COLO829 (cell line): ENCODE measurements at regions not wholly inside any gene's neighbourhood (a gene's known extent, or its start where the extent isn't known, plus 50 kb on each side); places are given as distances from the start of the nearest gene placed in this dataset.

Source experiments
- DNase-seq: peaks from one replicate; pipeline ENCODE4 v3.0.0; 2012; ENCODE audit warnings: low spot score

GRCh38 chr11:112817376-112817775 lies 143.8 kb upstream of the NCAM1 start:
- no peak for DNase-seq

DNA sequence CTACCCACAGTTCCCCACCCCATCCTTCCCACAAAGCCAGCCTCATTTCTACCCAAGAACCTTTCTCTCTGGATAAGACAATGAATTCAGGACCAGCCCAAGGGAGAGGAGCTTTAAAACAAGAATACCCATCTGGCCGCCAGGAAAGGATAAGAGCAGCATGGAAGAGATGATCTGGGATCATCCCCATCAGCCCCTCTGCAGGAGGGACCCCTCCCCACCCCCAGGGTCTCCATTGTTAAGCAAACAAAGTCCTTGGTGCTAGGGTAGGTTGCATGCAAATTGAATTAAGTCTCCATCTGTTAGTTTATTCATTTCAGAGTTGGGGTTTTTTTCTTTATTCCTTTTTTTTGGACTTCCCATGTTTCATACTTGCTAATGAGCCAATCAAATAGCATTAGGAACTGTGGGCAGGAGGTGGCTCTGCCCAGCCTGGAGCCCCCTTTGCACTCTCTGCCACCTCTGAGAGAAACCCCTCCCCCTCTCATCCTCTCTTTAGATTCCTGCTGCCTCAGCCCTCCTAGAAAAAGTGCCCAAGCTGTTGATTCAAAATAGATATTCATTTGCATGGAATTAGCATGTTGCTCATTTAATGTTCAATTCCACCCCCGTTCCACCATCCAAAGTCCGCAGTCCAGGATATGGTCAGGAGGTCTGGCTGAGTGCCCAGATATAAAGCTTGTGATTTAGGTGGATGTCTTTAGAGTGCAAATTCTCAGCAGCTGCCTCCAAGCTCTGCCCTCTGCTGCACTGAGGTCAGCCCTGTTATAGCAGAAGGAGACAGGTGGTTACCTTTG lies 138.5 kb upstream of the NCAM1 start:
- no peak for DNase-seq

DNA sequence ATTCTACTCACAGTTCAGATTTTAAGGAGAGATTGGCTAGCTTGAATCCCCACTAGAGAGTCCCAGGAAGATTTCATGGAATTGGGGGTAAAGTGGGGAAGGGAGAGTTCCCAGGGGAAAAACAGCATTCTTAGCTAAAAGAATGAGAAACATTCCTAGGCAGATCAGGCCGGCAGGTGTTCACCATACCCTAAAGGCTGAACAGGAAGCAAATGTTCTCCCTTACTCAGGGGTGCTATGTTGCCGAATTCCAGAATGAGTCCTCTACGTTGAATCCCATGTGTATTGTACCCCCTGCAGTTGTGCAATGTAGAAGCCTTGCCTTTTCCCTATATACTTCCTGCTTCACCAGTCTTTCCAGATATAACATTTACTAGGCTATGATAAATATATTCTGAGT lies 135.2 kb upstream of the NCAM1 start:
- DNase-seq, result no peak

- no peak for DNase-seq
These were observed 134.4 kb upstream of the NCAM1 start for GRCh38 chr11:112826788-112827187.

DNA sequence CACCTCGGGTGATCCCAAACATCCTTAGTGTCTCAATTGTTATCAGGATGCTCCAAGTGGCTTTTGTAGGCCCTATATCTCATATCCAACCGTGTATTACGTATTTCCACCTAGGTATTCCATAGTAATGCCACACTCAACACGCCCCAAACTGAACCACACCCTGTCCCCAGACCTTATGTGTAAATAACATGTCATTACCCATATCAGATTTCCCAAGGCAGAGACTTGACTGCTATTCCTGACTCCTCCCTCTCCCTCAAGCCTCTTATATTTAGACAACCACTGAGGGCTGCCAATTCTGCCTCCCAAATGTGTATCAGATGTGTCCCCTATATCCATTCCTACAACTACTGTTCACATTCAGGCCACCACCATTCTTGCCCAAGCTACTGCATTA lies 132.8 kb upstream of the NCAM1 start:
- no peak for DNase-seq

GRCh38 chr11:112829971-112830654 lies 131.1 kb upstream of the NCAM1 start:
- no peak for DNase-seq

DNA sequence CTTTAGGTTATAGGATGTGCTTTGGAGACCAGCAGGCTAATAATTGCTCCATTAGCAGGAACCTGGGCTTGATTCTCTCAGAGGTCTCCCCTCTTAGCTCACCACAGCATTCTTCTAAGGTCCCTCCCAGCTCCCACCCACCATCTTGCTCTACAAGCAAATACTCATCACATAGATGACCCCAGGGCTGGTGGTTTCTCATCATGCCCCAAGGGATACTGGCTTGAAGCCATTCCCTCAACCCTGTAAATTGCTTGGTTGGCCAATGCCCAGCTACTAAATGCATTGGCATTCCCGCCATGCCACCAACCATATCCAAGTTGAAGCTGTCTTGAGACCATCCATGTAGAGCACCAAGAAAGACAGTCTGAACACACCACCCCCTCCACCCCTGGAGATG lies 130.2 kb upstream of the NCAM1 start:
- DNase-seq, result no peak

GRCh38 chr11:112831969-112832766 lies 129.1 kb upstream of the NCAM1 start:
- no peak for DNase-seq

- no peak for DNase-seq
These were observed 126.9 kb upstream of the NCAM1 start for GRCh38 chr11:112834277-112834755.

DNA sequence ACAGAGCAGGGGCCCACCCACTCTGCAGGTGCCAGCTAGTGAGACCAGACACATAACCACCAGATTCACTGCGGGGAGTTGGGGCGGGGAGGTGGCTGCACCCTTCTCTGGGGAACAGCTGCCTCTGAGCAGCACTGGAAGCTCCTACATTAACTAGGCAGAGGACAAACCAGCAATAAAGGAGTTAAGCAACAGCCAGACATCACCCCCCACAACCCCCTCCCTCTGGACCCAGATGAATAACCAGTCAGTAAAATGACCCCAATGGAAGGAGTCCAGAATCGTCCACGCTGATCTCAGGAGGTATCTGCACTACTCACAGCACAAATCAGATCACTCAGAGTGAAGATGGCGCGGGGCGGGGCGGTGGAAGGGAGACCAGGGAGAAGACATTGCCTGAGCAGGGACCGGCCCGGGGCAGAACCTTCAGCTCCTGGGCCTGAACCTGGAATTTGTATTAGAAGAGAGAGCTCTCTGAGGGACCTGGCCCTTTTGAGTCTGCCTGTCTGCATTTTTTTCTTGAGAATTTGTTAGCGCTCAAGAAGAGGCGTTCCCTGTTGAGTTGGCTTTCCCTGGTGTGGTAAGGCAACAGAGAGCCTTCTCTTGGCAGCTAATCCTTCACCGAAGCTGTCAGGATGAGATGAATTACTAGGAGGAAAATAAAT lies 125.5 kb upstream of the NCAM1 start:
- no peak for DNase-seq

DNA sequence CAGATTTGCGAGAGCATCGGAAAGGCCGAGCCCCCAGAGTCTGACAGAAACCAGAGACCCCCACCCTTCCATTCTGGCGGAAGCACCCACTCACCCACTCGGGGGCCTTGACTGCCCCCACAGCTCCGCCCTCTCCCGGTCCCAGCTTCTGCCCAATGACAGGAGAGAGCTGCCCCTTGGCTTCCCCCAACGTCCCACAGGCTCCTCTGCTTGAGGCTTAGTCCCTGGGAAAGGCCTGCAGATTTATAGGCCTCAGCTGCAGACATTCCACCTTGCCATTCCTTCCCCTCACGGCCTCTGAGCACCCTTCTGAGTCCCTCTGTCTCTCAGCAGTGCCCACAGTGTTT lies 125.0 kb upstream of the NCAM1 start:
- DNase-seq, result no peak

DNA sequence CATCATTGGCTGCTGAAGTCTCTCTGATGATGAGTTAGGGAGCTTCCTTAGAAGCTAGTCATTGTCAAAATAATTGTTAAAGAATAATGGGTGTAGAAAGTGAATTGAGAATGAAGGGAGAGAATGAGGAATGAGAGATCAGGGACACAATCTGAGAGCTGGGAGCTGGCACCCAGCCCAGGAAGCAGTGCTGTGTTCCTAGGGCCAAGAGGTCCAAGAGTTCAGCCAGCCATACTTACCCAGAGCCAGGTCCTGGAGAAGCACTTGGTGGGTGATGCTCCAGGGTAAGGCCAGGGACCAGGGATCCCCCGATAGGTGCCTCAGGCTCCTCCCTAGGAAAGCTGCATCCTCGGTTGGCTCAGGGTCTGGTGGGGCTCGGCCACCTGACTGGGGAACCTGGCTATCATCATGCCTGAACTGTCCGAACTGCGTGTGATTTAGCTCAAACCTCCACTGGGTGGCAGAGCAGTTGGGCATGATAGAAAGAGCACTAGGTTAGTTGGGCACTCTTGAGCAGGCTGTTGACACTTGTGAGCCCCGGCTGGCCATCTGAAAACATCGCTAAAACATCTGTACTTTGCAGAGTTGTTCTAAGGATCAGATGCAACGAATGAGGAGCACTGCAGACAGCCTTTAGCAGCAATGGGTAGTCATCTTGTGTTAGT lies 123.9 kb upstream of the NCAM1 start:
- no peak for DNase-seq

- no peak for DNase-seq
These were observed 122.2 kb upstream of the NCAM1 start for GRCh38 chr11:112839051-112839450.

DNA sequence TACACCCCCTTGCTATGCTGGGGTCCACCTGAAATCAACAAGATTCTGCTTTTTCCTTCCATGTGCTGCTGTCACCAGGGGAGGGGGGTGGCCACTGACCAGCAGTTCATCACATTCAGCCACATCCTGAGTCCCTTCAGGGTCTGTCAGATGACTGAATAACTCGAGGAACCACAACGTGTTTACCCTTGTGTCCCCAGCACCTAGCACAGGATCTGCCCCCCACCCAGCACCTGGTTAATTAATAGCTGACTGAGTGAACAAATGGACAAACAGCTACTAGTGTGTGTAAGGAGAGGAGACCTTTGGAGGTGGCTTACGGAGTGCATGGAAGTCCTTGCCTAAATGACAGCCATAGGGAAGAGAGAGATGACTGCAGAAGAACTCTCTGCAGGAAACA lies 119.5 kb upstream of the NCAM1 start:
- no peak for DNase-seq

DNA sequence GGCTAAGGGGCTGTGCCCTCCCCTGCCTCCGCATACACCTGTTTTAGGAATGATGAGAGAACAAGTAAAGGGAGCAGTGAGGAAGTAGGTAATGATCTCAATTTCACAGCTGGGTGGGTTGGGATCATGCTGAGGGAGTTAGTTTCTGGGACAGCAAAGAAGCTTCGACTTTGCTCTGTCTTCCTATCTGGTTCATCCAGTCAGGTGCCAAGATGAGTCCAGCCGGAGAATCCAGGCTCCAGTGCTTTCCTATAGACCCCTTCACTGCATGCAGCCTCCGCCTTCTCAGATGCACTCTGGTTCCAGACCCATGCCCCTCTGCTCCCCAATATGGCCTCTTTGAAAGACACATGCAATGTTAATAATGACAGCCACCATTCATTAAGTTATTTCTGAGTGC lies 119.1 kb upstream of the NCAM1 start:
- no peak for DNase-seq

- peak; percentile 34 for DNase-seq
These were observed 116.7 kb upstream of the NCAM1 start for GRCh38 chr11:112844517-112844916.

DNA sequence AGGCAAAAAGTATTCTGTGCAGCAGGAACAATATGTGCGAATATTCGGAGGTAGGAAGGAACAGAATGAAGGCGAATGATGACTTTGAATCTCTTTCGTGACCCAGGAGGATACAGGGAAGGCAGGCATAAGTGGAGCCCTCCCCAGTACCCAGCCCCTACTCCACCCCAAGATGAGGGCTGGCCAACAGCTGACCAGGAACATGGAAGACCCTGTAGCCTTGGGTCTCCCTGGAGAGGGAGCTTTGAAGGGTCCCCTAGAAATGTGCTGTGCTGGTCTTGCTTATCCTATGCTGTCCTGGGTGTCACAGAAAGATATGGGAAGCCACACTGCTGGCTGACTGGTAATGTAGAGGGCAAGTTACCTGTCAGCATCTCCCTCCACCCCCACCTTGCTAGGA lies 113.7 kb upstream of the NCAM1 start:
- DNase-seq, result no peak

DNA sequence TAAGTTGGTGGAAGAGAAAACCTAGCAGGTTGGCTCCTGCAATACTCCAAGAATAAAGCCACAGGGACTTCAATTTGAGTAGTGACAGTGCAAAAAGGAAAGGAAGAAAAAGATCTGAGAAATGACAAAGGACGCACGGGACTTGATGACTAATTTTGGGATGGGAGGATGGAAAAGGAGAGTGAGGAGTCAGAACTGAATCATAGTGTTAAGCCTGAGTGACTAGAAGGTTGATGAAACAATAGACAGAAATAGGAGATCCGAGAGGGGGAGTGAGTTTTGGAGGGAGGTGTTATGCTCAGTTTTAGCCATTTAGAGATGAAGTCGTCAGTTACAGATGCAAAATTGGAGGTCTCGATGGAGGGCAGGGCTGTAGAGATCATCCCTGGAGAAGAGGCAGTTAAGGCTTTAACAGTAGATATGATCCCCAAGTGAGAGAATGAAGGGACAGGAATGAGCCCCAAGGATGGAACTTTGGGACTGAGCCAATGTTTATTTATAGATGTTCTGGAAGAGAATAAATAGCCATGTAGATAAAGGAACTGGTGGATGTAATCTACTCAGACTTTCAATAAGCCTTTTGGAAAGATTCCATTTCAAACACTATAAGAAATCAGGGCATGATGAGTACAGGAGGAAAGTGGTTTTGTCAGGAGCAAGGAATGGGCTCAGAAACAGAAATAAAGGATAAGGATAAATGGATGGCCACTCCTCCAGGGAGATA lies 108.9 kb upstream of the NCAM1 start:
- no peak for DNase-seq

DNA sequence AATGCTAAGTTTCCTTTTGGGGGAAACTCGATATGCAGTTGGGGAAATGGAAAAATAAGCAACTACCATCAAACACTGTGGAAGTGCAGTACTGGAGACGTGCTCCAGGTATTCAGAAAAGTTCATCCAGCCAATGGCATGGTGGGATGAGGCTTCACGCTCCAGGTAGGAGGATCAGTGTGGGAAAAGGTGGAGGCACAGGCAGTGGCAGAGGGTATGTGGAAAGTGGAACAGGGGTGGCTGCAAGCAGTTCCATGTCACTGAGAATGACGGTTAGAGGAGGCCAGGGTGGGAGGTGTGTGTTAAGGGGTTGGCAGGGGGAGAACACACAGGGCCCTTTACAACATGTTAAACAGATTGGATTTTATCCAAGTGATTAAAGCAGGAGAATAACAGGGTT lies 105.1 kb upstream of the NCAM1 start:
- no peak for DNase-seq

GRCh38 chr11:112856591-112856990 lies 104.6 kb upstream of the NCAM1 start:
- DNase-seq, result no peak
